HCT116 (cell line): ENCODE measurements at regions not wholly inside any gene's neighbourhood (a gene's known extent, or its start where the extent isn't known, plus 50 kb on each side); places are given as distances from the start of the nearest gene placed in this dataset.

Experiments
- CEBPB ChIP-seq: IDR thresholded peaks from 2 replicates; pipeline ENCODE4 v1.6.1; 2012; ENCODE audit warnings: low read depth
- EZH2 ChIP-seq: fragments of 200-600 bp; sonication (generic); IDR thresholded peaks from 2 replicates; pipeline ENCODE4 v1.6.1; 2017; ENCODE audit warnings: antibody characterized with exemption, mixed run types
- ZFX ChIP-seq: fragments of 450-650 bp; IDR thresholded peaks from 2 replicates; pipeline ENCODE4 v1.6.1; 2017
- TF ChIP-seq, protein P1 (sequence below), 3 experiments: fragments of 200-600 bp in 1 of 3; sonication (generic) in 1 of 3; IDR thresholded peaks in 2 of 3; conservative IDR thresholded peaks in 1 of 3; 2 replicates each; pipeline ENCODE4 v1.5.1; 2012 to 2017; ENCODE audit warnings: low read depth in 2 of 3, low read length in 2 of 3, antibody characterized with exemption in 1 of 3, borderline replicate concordance in 1 of 3, control low read depth in 1 of 3, mild to moderate bottlenecking in 1 of 3, mixed read lengths in 1 of 3, mixed run types in 1 of 3, moderate library complexity in 1 of 3; ENCODE audit not compliant: insufficient read depth in 1 of 3

DNA sequence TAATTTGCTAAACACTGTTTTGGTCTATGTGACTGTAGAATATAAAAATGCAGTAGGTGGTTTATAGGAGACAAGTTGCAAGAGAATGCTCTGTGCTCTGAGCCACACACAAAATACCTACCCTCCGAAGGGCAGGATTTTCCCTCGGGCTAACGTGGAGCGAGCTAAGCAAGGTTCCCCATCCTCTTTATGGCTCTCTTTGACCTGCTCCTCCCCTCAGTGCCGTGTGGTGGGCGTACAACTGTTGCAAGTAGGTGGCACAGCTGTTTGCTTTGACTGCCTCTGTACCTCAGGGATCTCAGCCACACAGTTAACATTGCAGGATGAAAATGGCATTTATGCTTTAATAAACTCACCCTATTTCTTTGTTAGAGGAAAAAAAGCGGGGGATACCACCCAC is 339.1 kb downstream of the SATB1 start:
- TF ChIP-seq EZH2, result no peak
- no peak for TF ChIP-seq CEBPB
- TF ChIP-seq, protein P1, sequence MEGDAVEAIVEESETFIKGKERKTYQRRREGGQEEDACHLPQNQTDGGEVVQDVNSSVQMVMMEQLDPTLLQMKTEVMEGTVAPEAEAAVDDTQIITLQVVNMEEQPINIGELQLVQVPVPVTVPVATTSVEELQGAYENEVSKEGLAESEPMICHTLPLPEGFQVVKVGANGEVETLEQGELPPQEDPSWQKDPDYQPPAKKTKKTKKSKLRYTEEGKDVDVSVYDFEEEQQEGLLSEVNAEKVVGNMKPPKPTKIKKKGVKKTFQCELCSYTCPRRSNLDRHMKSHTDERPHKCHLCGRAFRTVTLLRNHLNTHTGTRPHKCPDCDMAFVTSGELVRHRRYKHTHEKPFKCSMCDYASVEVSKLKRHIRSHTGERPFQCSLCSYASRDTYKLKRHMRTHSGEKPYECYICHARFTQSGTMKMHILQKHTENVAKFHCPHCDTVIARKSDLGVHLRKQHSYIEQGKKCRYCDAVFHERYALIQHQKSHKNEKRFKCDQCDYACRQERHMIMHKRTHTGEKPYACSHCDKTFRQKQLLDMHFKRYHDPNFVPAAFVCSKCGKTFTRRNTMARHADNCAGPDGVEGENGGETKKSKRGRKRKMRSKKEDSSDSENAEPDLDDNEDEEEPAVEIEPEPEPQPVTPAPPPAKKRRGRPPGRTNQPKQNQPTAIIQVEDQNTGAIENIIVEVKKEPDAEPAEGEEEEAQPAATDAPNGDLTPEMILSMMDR (IDR thresholded peaks at IDR 0.05 in 2 of 3, conservative IDR thresholded peaks at IDR 0.05 in 1 of 3; ENCODE audit: borderline replicate concordance in 1 of 3, insufficient read depth in 1 of 3, low read depth in 2 of 3, low read length in 2 of 3), result no peak
- no peak for TF ChIP-seq ZFX
